Retinal pigment epithelial cell (primary cell): ENCODE measurements at regions not wholly inside any gene's neighbourhood (a gene's known extent, or its start where the extent isn't known, plus 50 kb on each side); places are given as distances from the start of the nearest gene placed in this dataset.

Experiments used
- DNase-seq: peaks from one replicate; pipeline ENCODE4 v3.0.0-alpha.2; 2010; ENCODE audit warnings: low read depth
- H3K4me3 ChIP-seq: 2 replicates; pipeline ENCODE4 v1.5.1; 2011; ENCODE audit warnings: mild to moderate bottlenecking, low read length, control low read depth, moderate library complexity
- TF ChIP-seq, protein P1 (sequence below): conservative IDR thresholded peaks from 2 replicates; pipeline ENCODE4 v1.5.1; 2011; ENCODE audit warnings: low read depth, low read length, control low read depth, inconsistent platforms

DNA sequence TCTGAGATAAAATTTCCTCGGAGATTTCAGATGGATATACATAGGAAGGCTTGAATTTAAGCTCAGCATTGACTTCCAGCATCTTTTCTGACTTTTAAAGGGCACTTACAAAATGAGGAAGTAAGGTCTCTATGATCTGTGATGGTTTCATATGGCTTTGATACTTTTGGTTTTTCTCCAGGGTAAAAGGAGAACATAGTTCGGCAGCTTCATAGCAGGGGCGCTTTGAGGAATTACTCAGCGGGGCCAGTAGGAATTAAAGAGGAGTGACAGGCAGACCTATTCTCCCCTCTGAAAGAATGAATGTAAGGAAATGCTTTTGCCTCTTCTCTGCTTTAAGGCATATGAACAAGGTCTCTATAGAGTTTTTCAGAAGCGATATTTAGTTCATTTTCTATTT, 80.0 kb upstream of the PCDH15 start:
- no peak overlapping the region for H3K4me3 ChIP-seq
- DNase-seq, result no peak
- TF ChIP-seq, protein P1, sequence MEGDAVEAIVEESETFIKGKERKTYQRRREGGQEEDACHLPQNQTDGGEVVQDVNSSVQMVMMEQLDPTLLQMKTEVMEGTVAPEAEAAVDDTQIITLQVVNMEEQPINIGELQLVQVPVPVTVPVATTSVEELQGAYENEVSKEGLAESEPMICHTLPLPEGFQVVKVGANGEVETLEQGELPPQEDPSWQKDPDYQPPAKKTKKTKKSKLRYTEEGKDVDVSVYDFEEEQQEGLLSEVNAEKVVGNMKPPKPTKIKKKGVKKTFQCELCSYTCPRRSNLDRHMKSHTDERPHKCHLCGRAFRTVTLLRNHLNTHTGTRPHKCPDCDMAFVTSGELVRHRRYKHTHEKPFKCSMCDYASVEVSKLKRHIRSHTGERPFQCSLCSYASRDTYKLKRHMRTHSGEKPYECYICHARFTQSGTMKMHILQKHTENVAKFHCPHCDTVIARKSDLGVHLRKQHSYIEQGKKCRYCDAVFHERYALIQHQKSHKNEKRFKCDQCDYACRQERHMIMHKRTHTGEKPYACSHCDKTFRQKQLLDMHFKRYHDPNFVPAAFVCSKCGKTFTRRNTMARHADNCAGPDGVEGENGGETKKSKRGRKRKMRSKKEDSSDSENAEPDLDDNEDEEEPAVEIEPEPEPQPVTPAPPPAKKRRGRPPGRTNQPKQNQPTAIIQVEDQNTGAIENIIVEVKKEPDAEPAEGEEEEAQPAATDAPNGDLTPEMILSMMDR, result no peak

DNA sequence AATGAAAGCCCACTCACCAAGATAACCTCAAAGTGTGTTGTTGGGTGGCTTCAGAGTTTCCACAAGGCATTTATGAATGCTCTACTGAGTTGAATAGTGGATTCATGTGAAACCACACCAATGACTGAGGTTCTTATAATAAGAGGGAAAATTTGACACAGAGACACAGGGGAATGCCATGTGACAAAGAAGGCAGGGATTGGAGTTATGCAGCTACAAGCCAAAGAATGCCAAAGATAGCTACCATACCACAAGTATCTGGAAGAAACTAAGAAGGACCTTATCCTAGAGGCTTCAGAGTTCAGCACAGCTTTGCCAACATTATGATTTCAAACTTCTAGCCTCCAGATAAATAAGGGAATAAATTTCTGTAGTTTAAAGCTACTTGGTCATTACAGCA, 68.0 kb upstream of the PCDH15 start:
- peak; percentile 67 for DNase-seq
- no peak overlapping the region for H3K4me3 ChIP-seq
- TF ChIP-seq, protein P1, result no peak

DNA sequence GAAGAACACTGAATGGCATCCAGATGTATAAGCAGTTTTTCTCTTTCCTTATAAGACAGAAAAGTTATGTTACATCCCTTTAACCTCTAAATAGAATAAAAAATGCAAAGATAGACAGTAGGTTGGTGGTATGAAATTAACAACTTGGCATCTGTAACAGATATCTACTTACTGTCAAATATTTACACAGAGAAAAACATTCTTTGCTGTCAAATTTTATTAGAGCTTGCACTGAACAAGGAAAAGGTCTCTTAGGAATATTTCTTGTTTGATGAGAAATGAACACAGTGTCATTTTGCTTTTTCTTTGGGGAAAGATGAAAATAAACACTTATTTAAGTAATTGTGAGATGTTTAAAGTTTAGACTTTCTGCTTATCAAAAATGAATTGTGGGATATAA, 65.6 kb upstream of the PCDH15 start:
- DNase-seq, result no peak
- TF ChIP-seq, protein P1, result no peak
- H3K4me3 ChIP-seq, result no peak overlapping the region

DNA sequence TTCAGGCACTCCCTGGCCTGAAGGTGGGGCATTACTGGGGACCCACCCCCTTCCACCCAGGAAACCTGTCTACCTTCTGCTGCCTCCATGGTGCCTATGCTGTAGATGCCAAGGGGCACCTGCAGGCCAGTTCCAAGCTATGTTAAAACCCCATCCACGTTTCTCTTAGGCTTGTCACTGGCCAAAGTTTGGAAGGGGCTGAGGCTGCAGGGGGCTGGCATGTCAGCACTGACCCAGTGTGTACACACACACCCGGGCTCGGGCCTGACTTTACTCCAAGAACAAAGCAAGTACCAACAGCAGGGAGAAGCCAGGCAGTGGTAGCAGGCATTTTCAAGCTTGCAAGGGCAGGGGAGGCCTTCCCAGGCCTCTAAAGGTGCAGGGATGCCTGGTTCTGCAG, 53.8 kb upstream of the PCDH15 start:
- TF ChIP-seq, protein P1, result no peak
- no peak for DNase-seq
- no peak overlapping the region for H3K4me3 ChIP-seq

DNA sequence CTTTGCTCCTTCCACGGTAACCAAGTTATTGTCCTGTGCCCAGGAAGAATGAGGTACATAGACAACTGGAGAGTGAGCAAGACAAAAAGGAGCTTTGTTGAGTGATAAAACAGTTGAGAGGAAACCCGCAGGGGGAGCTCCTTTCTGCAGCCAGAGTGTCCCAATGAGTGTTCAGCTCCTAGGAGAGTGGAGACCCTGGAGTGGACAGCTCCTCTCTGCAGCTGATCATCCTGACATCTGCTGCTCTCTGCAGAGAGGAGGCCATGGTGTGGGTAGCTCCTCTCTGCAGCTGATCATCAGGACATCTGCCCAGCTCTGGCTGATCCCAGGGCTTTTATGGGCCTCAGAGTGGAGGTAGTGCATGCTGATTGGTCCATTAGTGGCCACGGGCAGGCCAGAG, 53.4 kb upstream of the PCDH15 start:
- no peak for DNase-seq
- TF ChIP-seq, protein P1, result no peak
- no peak overlapping the region for H3K4me3 ChIP-seq

DNA sequence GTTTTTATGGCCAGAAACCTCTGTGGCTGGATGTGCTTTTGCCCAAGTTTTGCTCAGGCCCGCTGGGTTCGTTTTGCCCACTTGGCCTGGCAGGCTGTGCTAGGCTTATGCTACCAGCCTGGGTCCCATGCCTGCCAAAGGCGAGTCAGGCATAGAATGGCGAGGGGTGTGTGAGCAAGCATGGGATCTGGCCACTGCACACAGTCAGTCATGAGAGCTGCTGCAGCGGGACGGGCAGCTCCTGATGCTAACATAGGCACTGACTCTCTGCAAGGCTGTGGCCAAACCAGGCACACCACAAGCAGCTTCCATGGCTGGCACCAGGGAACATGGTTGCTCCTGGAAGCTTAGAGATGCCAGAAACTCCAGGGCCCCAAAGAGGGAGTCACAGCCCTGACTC, 52.9 kb upstream of the PCDH15 start:
- H3K4me3 ChIP-seq, result no peak overlapping the region
- TF ChIP-seq, protein P1, result no peak
- DNase-seq, result no peak
